ENCODE measurements at regions not wholly inside any gene's neighbourhood (a gene's known extent, or its start where the extent isn't known, plus 50 kb on each side); places are given as distances from the start of the nearest gene placed in this dataset.

DNA sequence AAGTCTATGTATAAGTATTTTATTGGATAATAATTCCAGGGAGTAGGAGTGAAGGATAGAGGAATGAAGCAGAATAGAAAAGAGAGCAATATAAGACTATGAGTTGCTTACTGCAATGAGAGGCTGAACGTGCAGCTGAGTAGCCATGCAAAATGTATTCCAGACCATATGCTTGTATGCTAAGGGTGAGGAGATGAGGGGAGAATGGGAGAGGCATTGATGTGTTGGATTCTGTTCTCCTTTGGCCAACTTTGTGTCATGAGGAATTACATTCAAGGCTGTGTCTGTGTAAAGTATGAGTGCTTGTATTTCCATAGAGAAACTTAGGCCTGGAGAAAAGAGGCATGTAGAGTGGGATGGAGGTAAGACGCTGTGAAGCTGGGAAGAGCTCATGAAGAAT, 301.8 kb downstream of the ARL6IP6 start:
- H3K36me3 ChIP-seq (replicated peaks): no peaks in the 10 kb centered on the region
- H3K27me3 ChIP-seq (replicated peaks): no peaks in the 10 kb centered on the region
- no peak for DNase-seq
- TF ChIP-seq CTCF (IDR thresholded peaks at IDR 0.05; ENCODE audit: low read depth, low read length, missing control alignments): no peak
- in situ Hi-C loops (cut with HindIII; ENCODE audit: low pct_ligation_motif_present, low sequenced_read_pairs): no loop called here
- H3K4me3 ChIP-seq (ENCODE audit: low read depth, low read length): no peak overlapping the region
- no peak overlapping the region for H3K27ac ChIP-seq

DNA sequence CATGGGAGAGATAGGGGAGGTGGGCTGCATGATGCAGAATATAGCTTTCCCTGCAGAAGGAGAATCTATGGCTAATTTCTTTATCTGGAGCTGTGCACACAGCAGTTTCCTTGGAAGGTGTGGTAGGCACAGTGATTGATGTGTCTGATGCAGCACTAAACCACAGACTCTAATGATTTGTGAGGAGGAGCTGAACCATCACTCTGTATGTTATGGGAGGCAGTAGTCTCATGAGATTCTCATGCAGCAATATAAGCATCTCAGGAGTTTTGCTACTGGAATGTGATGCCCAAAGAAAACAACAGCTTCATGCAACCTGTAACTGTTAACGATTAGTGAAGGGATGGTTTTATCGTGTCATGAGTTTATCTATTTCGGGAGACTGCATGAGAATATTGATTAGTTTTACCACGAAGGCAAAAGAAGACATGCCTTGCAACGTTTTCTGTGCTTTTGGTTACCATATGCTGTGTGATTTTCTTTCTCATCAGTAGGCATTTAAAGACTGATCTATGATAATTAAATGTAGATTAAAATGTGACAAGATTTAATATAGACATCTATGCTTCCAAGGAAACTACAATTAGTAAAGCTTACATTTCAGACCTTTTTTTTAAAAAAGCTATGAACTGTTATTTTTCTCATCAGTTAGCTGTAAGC, 286.8 kb downstream of the ARL6IP6 start:
- TF ChIP-seq CTCF (IDR thresholded peaks at IDR 0.05; ENCODE audit: low read depth, low read length, missing control alignments): no peak
- no peaks in the 10 kb centered on the region for H3K27me3 ChIP-seq (replicated peaks)
- no peak overlapping the region for H3K4me3 ChIP-seq (ENCODE audit: low read depth, low read length)
- H3K27ac ChIP-seq: no peak overlapping the region
- no peak for DNase-seq
- H3K36me3 ChIP-seq (replicated peaks): no peaks in the 10 kb centered on the region
- in situ Hi-C loops (cut with HindIII; ENCODE audit: low pct_ligation_motif_present, low sequenced_read_pairs): no loop called here

GRCh38 chr2:153004627-153005026, 286.2 kb downstream of the ARL6IP6 start:
- H3K27ac ChIP-seq: no peak overlapping the region
- no peak for TF ChIP-seq CTCF (IDR thresholded peaks at IDR 0.05; ENCODE audit: low read depth, low read length, missing control alignments)
- DNase-seq: no peak
- no peaks in the 10 kb centered on the region for H3K36me3 ChIP-seq (replicated peaks)
- H3K4me3 ChIP-seq (ENCODE audit: low read depth, low read length): no peak overlapping the region
- in situ Hi-C loops (cut with HindIII; ENCODE audit: low pct_ligation_motif_present, low sequenced_read_pairs): no loop called here
- no peaks in the 10 kb centered on the region for H3K27me3 ChIP-seq (replicated peaks)

GRCh38 chr2:152974146-152974545, 255.7 kb downstream of the ARL6IP6 start:
- no peak for DNase-seq
- no peak overlapping the region for H3K4me3 ChIP-seq (ENCODE audit: low read depth, low read length)
- no peaks in the 10 kb centered on the region for H3K36me3 ChIP-seq (replicated peaks)
- TF ChIP-seq CTCF (IDR thresholded peaks at IDR 0.05; ENCODE audit: low read depth, low read length, missing control alignments): no peak
- in situ Hi-C loops (cut with HindIII; ENCODE audit: low pct_ligation_motif_present, low sequenced_read_pairs): no loop called here
- H3K27ac ChIP-seq: no peak overlapping the region
- H3K27me3 ChIP-seq (replicated peaks): no peaks in the 10 kb centered on the region

- in situ Hi-C loops (cut with HindIII; ENCODE audit: low pct_ligation_motif_present, low sequenced_read_pairs): no loop called here
- no peak for DNase-seq
- H3K36me3 ChIP-seq (replicated peaks): no peaks in the 10 kb centered on the region
- no peak overlapping the region for H3K4me3 ChIP-seq (ENCODE audit: low read depth, low read length)
- no peak for TF ChIP-seq CTCF (IDR thresholded peaks at IDR 0.05; ENCODE audit: low read depth, low read length, missing control alignments)
- no peaks in the 10 kb centered on the region for H3K27me3 ChIP-seq (replicated peaks)
- H3K27ac ChIP-seq: no peak overlapping the region
Measured at GRCh38 chr2:152971685-152972084, 253.3 kb downstream of the ARL6IP6 start.

- Histone ChIP-seq H3K27ac (no peak overlapping the region), H3K36me3 (replicated peaks) (no peaks in the 10 kb centered on the region), H3K27me3 (replicated peaks) (no peaks in the 10 kb centered on the region), H3K4me3 (ENCODE audit: low read depth, low read length) (no peak overlapping the region)
- TF ChIP-seq CTCF (IDR thresholded peaks at IDR 0.05; ENCODE audit: low read depth, low read length, missing control alignments): no peak
- in situ Hi-C loops (cut with HindIII; ENCODE audit: low pct_ligation_motif_present, low sequenced_read_pairs): no loop called here
- DNase-seq: no peak
Measured at GRCh38 chr2:152962446-152962845, 244.0 kb downstream of the ARL6IP6 start.

Data from brain microvascular endothelial cell (primary cell).